T-cell (primary cell): ENCODE measurements at regions not wholly inside any gene's neighbourhood (a gene's known extent, or its start where the extent isn't known, plus 50 kb on each side); places are given as distances from the start of the nearest gene placed in this dataset.

ENCODE experiments used
- ATAC-seq, 4 experiments: fragments of 200-7000 bp in 3 of 4; fragments of 150-1000 bp in 1 of 4; cut with Tn5 transposase; replicated peaks in 1 of 4; 1 replicate in 3 of 4; 2 replicates in 1 of 4; pipeline ENCODE4 v1.10.0; 2021; ENCODE audit warnings: moderate library complexity in 3 of 4, mild to moderate bottlenecking in 2 of 4, moderate number of reproducible peaks in 1 of 4
- CTCF ChIA-PET, 2 donors: fragments of 300-600 bp; sonication (Branson Sonifier 250); formaldehyde crosslinking; loops; one replicate each; lab custom pipeline; 2022; ENCODE audit warnings: antibody characterized with exemption in 2 of 2; lab: Charles Lee
- POLR2A ChIA-PET, 2 donors: fragments of 300-600 bp; sonication (Branson Sonifier 250); formaldehyde crosslinking; loops; one replicate each; lab custom pipeline; 2022; ENCODE audit warnings: antibody characterized with exemption in 2 of 2; lab: Charles Lee
- DNase-seq, 35 experiments: peaks; one replicate each; pipeline versions ENCODE4 v3.0.0 to v3.0.0-alpha.2; 2013 to 2023
- H3K27ac ChIP-seq: one replicate; pipeline ENCODE4 v1.5.1; 2013; ENCODE audit warnings: low read length
- H3K27me3 ChIP-seq, 2 experiments: replicated peaks in 1 of 2; 1 replicate in 1 of 2; 2 replicates in 1 of 2; pipeline versions ENCODE4 v1.6.1 to v1.7.0; 2013; ENCODE audit warnings: low read length in 1 of 2, mixed read lengths in 1 of 2; ENCODE audit not compliant: control insufficient read depth in 2 of 2, insufficient read depth in 2 of 2; ENCODE audit errors: extremely low read depth in 1 of 2
- H3K36me3 ChIP-seq, 2 donors: 1 replicate in 1 of 2; 2 replicates in 1 of 2; pipeline versions ENCODE4 v1.6.1 to v1.7.0; 2013; ENCODE audit warnings: low read length in 1 of 2; ENCODE audit not compliant: control insufficient read depth in 2 of 2, insufficient read depth in 1 of 2; ENCODE audit errors: extremely low read depth in 1 of 2
- H3K4me1 ChIP-seq, 2 experiments: 1 replicate in 1 of 2; 2 replicates in 1 of 2; pipeline versions ENCODE4 v1.6.1 to v1.7.0; 2013; ENCODE audit warnings: low read length in 2 of 2, mixed read lengths in 1 of 2; ENCODE audit not compliant: insufficient read depth in 2 of 2, control insufficient read depth in 1 of 2; ENCODE audit errors: extremely low read depth in 1 of 2
- H3K4me3 ChIP-seq, 2 donors: 1 replicate in 1 of 2; 2 replicates in 1 of 2; pipeline versions ENCODE4 v1.5.1 to v1.7.0; 2013; ENCODE audit warnings: mild to moderate bottlenecking in 2 of 2, low read length in 1 of 2, moderate library complexity in 1 of 2; ENCODE audit not compliant: control insufficient read depth in 1 of 2; ENCODE audit errors: extremely low read depth in 1 of 2
- H3K9me3 ChIP-seq: 2 replicates; pipeline ENCODE4 v1.7.0; 2013
- H3K27ac Mint-ChIP-seq, 2 donors: one replicate each; pipeline ENCODE4 v1.8.0; 2020 to 2021; ENCODE audit warnings: mild to moderate bottlenecking in 2 of 2, mixed read lengths in 2 of 2
- H3K27me3 Mint-ChIP-seq, 2 donors: one replicate each; pipeline ENCODE4 v1.8.0; 2021 to 2022; ENCODE audit warnings: mixed read lengths in 2 of 2
- H3K36me3 Mint-ChIP-seq: one replicate; pipeline ENCODE4 v1.8.0; 2021; ENCODE audit warnings: mixed read lengths
- H3K4me1 Mint-ChIP-seq, 3 donors: one replicate each; pipeline ENCODE4 v1.8.0; 2020 to 2022; ENCODE audit warnings: mixed read lengths in 3 of 3, mild to moderate bottlenecking in 1 of 3
- H3K4me3 Mint-ChIP-seq, 3 donors: one replicate each; pipeline ENCODE4 v1.8.0; 2020 to 2022; ENCODE audit warnings: mild to moderate bottlenecking in 3 of 3, mixed read lengths in 3 of 3, moderate library complexity in 3 of 3
- H3K9me3 Mint-ChIP-seq, 3 donors: one replicate each; pipeline ENCODE4 v1.8.0; 2020 to 2022; ENCODE audit warnings: mixed read lengths in 3 of 3
- WGBS: methylation state at CpG from one replicate; pipeline ENCODE4 v1.1.5; 2013; ENCODE audit warnings: missing lambda C conversion rate; ENCODE audit not compliant: insufficient coverage; 5-methylcytosine and 5-hydroxymethylcytosine counted together

- no peaks in the 10 kb centered on the region for H3K9me3 Mint-ChIP-seq
- H3K9me3 ChIP-seq, result no peaks in the 10 kb centered on the region
- no peak overlapping the region for H3K4me3 ChIP-seq
- H3K27me3 ChIP-seq, result peaks cover 16 to 41% of the 10 kb centered on the region in 2 experiments
- H3K4me1 ChIP-seq, result no peaks in the 10 kb centered on the region
- no peak overlapping the region for H3K27ac Mint-ChIP-seq
- no peak overlapping the region for H3K4me3 Mint-ChIP-seq
- no peaks in the 10 kb centered on the region for H3K36me3 ChIP-seq
- DNase-seq (no peak), ATAC-seq (no peak)
- peaks cover 47 to 54% of the 10 kb centered on the region in 2 donors for H3K27me3 Mint-ChIP-seq
- peaks cover under 1 to 18% (median 14%) of the 10 kb centered on the region in 3 donors for H3K4me1 Mint-ChIP-seq
- 76% methylated on average over 4 of the region's 5 CpGs for WGBS
- ChIA-PET CTCF (no interaction called here), POLR2A (no interaction called here)
- H3K27ac ChIP-seq, result no peak overlapping the region
- no peaks in the 10 kb centered on the region for H3K36me3 Mint-ChIP-seq
These were observed 152.5 kb upstream of the ZNF536 start for GRCh38 chr19:30219702-30220101.

DNA sequence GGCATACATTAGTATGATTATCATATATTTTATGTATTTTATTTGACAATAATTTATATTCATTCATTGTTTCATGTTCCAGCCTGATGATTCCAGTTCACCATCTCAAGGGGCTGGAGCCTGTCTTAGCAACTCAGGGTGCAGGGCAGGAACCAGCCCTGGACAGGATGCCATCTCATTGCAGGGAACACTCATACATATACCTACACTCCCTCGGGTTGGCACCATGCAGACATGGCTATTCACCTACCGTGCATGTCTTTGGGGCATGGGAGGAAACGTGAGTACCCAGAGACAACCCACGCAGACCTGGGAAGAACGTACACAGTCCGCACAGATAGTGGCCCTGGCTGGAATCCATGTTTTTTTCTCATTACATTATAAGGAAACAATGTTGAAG is 151.0 kb upstream of the ZNF536 start:
- H3K4me1 ChIP-seq, result peaks cover 3 to 7% of the 10 kb centered on the region in 2 experiments
- ATAC-seq (no peak), DNase-seq (no peak)
- POLR2A ChIA-PET, result no interaction called here
- H3K36me3 Mint-ChIP-seq, result no peaks in the 10 kb centered on the region
- no peak overlapping the region for H3K4me3 Mint-ChIP-seq
- H3K4me3 ChIP-seq, result no peak overlapping the region
- no peaks in the 10 kb centered on the region for H3K9me3 Mint-ChIP-seq
- peaks cover 9 to 24% (median 17%) of the 10 kb centered on the region in 3 donors for H3K4me1 Mint-ChIP-seq
- no peaks in the 10 kb centered on the region for H3K9me3 ChIP-seq
- WGBS, result 83% methylated on average over 1 of the region's 6 CpGs
- peaks cover 46 to 61% of the 10 kb centered on the region in 2 donors for H3K27me3 Mint-ChIP-seq
- H3K36me3 ChIP-seq, result no peaks in the 10 kb centered on the region
- H3K27me3 ChIP-seq, result peaks cover 20 to 46% of the 10 kb centered on the region in 2 experiments
- no peak overlapping the region for H3K27ac ChIP-seq
- H3K27ac Mint-ChIP-seq, result peak overlapping the region in 1 of 2 donors; percentile 12
- CTCF ChIA-PET, result no interaction called here

- DNase-seq, result no peak
- ChIA-PET POLR2A (no interaction called here), CTCF (no interaction called here)
- H3K27me3 Mint-ChIP-seq, result peaks cover 50 to 66% of the 10 kb centered on the region in 2 donors
- no peak overlapping the region for H3K27ac Mint-ChIP-seq
- H3K27ac ChIP-seq, result no peak overlapping the region
- no peaks in the 10 kb centered on the region for H3K36me3 Mint-ChIP-seq
- H3K4me1 Mint-ChIP-seq, result peaks cover 20 to 34% (median 25%) of the 10 kb centered on the region in 3 donors
- peaks cover 24 to 56% of the 10 kb centered on the region in 2 experiments for H3K27me3 ChIP-seq
- no peaks in the 10 kb centered on the region for H3K9me3 ChIP-seq
- H3K4me3 ChIP-seq, result no peak overlapping the region
- H3K4me1 ChIP-seq, result peaks cover 3 to 17% of the 10 kb centered on the region in 2 experiments
- no peak overlapping the region for H3K4me3 Mint-ChIP-seq
- H3K9me3 Mint-ChIP-seq, result no peaks in the 10 kb centered on the region
- 5% methylated on average over 33 of the region's 39 CpGs for WGBS
- ATAC-seq, result no peak
- no peaks in the 10 kb centered on the region for H3K36me3 ChIP-seq
These were observed 149.7 kb upstream of the ZNF536 start for GRCh38 chr19:30222428-30222873.

- no peaks in the 10 kb centered on the region for H3K36me3 ChIP-seq
- peaks cover 20 to 37% (median 28%) of the 10 kb centered on the region in 3 donors for H3K4me1 Mint-ChIP-seq
- ChIA-PET CTCF (interaction anchor here in 1 of 2 donors (0.7 kb wide), 1 partner anchor 1664 kb away, joined by 3 read pairs; no protein-coding TSS in a partner anchor), POLR2A (no interaction called here)
- H3K4me3 ChIP-seq, result no peak overlapping the region
- no peak overlapping the region for H3K27ac ChIP-seq
- no peak overlapping the region for H3K4me3 Mint-ChIP-seq
- H3K9me3 ChIP-seq, result no peaks in the 10 kb centered on the region
- H3K36me3 Mint-ChIP-seq, result no peaks in the 10 kb centered on the region
- peak overlapping the region in 1 of 2 donors; percentile 52 for H3K27ac Mint-ChIP-seq
- DNase-seq (no peak), ATAC-seq (no peak)
- H3K27me3 ChIP-seq, result peaks cover 24 to 57% of the 10 kb centered on the region in 2 experiments
- no peaks in the 10 kb centered on the region for H3K9me3 Mint-ChIP-seq
- H3K27me3 Mint-ChIP-seq, result peaks cover 47 to 68% of the 10 kb centered on the region in 2 donors
- WGBS, result 13% methylated on average over 12 of the region's 36 CpGs
- peaks cover 3 to 21% of the 10 kb centered on the region in 2 experiments for H3K4me1 ChIP-seq
These were observed 149.0 kb upstream of the ZNF536 start for GRCh38 chr19:30222992-30223865.

DNA sequence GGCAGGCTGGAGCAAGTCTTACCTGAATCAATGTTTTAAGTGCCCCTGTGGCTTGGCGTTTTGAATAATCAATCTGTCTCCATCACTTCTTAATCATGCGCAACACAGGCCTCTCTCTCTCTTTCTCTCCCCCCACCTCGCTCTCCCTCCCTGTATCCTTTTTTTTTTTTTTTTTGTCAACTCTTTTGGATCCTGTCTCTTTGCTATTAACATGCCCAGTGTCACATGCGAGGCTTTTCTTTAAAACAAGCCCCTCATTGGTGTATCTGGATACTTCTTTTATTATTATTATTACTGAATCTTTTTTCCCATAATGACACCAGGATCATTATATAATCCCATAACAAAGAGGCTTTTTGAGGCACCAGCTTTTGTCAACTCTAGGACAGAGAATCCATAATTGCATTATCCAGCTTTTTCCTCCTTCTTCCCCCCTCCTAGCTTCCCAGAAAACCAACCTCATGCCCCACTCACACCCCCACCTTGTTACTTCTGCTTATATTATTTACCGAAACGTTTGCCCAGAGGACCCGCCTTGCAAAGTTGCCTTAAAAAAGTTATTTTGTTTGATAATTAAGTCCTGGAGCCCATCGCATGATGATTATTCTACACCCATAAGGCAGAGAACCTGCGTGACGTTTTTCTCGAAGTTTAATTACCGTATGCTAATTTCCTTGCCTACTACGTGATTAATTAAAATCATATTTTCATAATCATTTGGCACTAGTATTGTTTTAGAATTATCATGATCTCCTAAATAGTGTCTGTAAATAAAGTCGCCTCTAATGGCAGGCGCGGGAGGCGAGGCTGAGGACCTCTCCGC is 148.1 kb upstream of the ZNF536 start:
- Histone ChIP-seq H3K27me3 (peaks cover 25 to 60% of the 10 kb centered on the region in 2 experiments), H3K27ac (no peak overlapping the region), H3K9me3 (no peaks in the 10 kb centered on the region), H3K4me1 (peaks cover 3 to 23% of the 10 kb centered on the region in 2 experiments), H3K36me3 (no peaks in the 10 kb centered on the region), H3K4me3 (no peak overlapping the region)
- WGBS, result 21% methylated on average over 7 of the region's 18 CpGs
- Mint-ChIP-seq H3K27ac (peak overlapping the region in 1 of 2 donors; percentile 52), H3K36me3 (no peaks in the 10 kb centered on the region), H3K9me3 (no peaks in the 10 kb centered on the region), H3K4me3 (peak overlapping the region in 1 of 3 donors; percentile 84), H3K27me3 (peaks cover 47 to 69% of the 10 kb centered on the region in 2 donors), H3K4me1 (peaks cover 20 to 41% (median 32%) of the 10 kb centered on the region in 3 donors)
- DNase-seq (no peak), ATAC-seq (no peak)
- ChIA-PET CTCF (interaction anchor here in 1 of 2 donors (0.7 kb wide), 1 partner anchor 1665 kb away, joined by 3 read pairs; no protein-coding TSS in a partner anchor), POLR2A (interaction anchor here in 1 of 2 donors (0.8 kb wide), 1 partner anchor 350 kb away, joined by 11 read pairs; no protein-coding TSS in a partner anchor)
